ENCODE measurements at regions not wholly inside any gene's neighbourhood (a gene's known extent, or its start where the extent isn't known, plus 50 kb on each side); places are given as distances from the start of the nearest gene placed in this dataset.

GRCh38 chr12:58169826-58170225, 228.5 kb downstream of the ATP23 start:
- Histone ChIP-seq H3K36me3 (ENCODE audit: low read depth) (no peaks in the 10 kb centered on the region), H3K4me1 (ENCODE audit: low read depth) (peaks cover 5% of the 10 kb centered on the region), H3K9me3 (no peaks in the 10 kb centered on the region), H3K4me3 (no peak overlapping the region)
- TF ChIP-seq CTCF (IDR thresholded peaks at IDR 0.05) = no peak
- ATAC-seq (peak; percentile 53), DNase-seq (no peak)
- intact Hi-C loops (cut with DNase I, micrococcal nuclease) = no loop called here

GRCh38 chr12:58171914-58172313, 230.5 kb downstream of the ATP23 start:
- intact Hi-C loops (cut with DNase I, micrococcal nuclease) = no loop called here

GRCh38 chr12:58172433-58173073, 231.2 kb downstream of the ATP23 start:
- no peak for TF ChIP-seq CTCF (IDR thresholded peaks at IDR 0.05)
- no peak for DNase-seq
- ATAC-seq = no peak

More at GRCh38 chr12:58171914-58172313, 230.5 kb downstream of the ATP23 start:
- TF ChIP-seq CTCF (IDR thresholded peaks at IDR 0.05) = no peak
- Histone ChIP-seq H3K9me3 (no peaks in the 10 kb centered on the region), H3K4me3 (no peak overlapping the region), H3K36me3 (ENCODE audit: low read depth) (no peaks in the 10 kb centered on the region), H3K4me1 (ENCODE audit: low read depth) (peaks cover 5% of the 10 kb centered on the region)
- DNase-seq (peak in 1 of 3 donors; percentile 81), ATAC-seq (peak; percentile 67)

GRCh38 chr12:58174316-58174715, 232.9 kb downstream of the ATP23 start:
- H3K4me3 ChIP-seq = no peak overlapping the region
- no peak for ATAC-seq
- H3K9me3 ChIP-seq = no peaks in the 10 kb centered on the region
- no peak for DNase-seq
- no peak for TF ChIP-seq CTCF (IDR thresholded peaks at IDR 0.05)
- no peaks in the 10 kb centered on the region for H3K36me3 ChIP-seq (ENCODE audit: low read depth)
- peaks cover 5% of the 10 kb centered on the region for H3K4me1 ChIP-seq (ENCODE audit: low read depth)
- intact Hi-C loops (cut with DNase I, micrococcal nuclease) = no loop called here

More at GRCh38 chr12:58172433-58173073, 231.2 kb downstream of the ATP23 start:
- no peak overlapping the region for H3K4me3 ChIP-seq
- intact Hi-C loops (cut with DNase I, micrococcal nuclease) = no loop called here
- H3K9me3 ChIP-seq = no peaks in the 10 kb centered on the region
- H3K36me3 ChIP-seq (ENCODE audit: low read depth) = no peaks in the 10 kb centered on the region
- H3K4me1 ChIP-seq (ENCODE audit: low read depth) = peaks cover 5% of the 10 kb centered on the region

GRCh38 chr12:58176296-58176869, 235.0 kb downstream of the ATP23 start:
- peak; percentile 13 for TF ChIP-seq CTCF (IDR thresholded peaks at IDR 0.05)
- peak in 2 of 3 donors; percentile 39 to 72 for DNase-seq
- H3K9me3 ChIP-seq = no peaks in the 10 kb centered on the region
- H3K36me3 ChIP-seq (ENCODE audit: low read depth) = no peaks in the 10 kb centered on the region
- ATAC-seq = peak; percentile 43
- intact Hi-C loops (cut with DNase I, micrococcal nuclease) = no loop called here
- H3K4me1 ChIP-seq (ENCODE audit: low read depth) = peaks cover 5% of the 10 kb centered on the region
- no peak overlapping the region for H3K4me3 ChIP-seq
